ENCODE measurements at regions not wholly inside any gene's neighbourhood (a gene's known extent, or its start where the extent isn't known, plus 50 kb on each side); places are given as distances from the start of the nearest gene placed in this dataset.
A peak's percentile ranks its signal among the peaks of the same experiment; 100 is the strongest.

DNA sequence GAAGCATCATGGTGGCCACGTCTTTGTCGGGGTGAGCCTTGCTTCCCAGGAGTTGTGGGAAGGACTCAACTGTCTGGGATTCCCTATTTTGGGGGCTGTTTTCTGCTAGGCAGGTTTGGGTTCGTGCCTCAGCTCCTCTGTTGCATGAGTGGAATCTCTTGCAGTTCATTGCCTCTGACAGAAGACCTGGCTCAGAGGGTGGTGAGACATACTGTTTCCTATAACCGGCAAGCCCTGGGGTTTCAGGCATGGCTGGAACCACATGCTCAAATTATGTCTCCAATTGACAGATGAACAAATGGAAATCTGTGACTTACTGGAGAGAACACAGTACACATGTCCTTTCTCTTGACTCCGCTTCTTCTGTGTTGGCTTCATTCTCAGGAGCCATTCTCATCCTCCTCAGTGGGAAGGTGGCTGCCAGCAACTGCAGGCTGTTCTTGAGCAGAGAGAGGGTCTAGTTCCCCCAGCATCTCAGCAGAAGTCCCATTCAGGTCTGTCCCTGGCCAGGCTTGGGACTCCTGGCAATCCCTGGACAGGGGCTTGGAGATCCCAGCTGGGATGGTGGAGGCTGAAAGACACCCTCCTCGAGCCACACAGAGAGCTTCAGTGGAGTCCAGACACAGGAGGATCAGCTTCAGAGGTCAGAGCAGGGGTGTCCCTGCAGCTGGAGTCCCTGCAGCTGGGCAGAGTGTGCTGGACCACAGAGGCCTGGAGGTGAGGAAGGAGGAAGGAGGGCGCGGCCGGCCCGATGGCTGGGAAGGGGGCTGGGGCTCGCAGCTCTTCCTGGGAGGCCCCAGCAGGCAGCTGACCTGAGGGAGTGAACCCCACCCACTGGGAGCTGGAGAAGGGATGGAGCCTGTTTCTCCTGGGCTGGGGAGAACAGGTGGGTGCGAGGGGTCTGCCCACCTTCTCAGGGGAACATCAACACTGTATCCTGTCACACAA, 97.6 kb downstream of the LSM3 start:
- no peak for TF ChIP-seq POLR2A (IDR thresholded peaks at IDR 0.05; ENCODE audit: extremely low read depth, insufficient read length)
- TF ChIP-seq, protein P1, sequence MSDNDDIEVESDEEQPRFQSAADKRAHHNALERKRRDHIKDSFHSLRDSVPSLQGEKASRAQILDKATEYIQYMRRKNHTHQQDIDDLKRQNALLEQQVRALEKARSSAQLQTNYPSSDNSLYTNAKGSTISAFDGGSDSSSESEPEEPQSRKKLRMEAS (IDR thresholded peaks at IDR 0.05; ENCODE audit: low read depth, low read length): no peak
- TF ChIP-seq MYC (IDR thresholded peaks at IDR 0.05; ENCODE audit: low read depth, low read length): no peak
- TF ChIP-seq, protein P2, sequence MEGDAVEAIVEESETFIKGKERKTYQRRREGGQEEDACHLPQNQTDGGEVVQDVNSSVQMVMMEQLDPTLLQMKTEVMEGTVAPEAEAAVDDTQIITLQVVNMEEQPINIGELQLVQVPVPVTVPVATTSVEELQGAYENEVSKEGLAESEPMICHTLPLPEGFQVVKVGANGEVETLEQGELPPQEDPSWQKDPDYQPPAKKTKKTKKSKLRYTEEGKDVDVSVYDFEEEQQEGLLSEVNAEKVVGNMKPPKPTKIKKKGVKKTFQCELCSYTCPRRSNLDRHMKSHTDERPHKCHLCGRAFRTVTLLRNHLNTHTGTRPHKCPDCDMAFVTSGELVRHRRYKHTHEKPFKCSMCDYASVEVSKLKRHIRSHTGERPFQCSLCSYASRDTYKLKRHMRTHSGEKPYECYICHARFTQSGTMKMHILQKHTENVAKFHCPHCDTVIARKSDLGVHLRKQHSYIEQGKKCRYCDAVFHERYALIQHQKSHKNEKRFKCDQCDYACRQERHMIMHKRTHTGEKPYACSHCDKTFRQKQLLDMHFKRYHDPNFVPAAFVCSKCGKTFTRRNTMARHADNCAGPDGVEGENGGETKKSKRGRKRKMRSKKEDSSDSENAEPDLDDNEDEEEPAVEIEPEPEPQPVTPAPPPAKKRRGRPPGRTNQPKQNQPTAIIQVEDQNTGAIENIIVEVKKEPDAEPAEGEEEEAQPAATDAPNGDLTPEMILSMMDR (IDR thresholded peaks at IDR 0.05; ENCODE audit: low read depth, low read length): no peak
- no peak overlapping the region for H3K4me3 ChIP-seq (ENCODE audit: low read depth, low read length)

DNA sequence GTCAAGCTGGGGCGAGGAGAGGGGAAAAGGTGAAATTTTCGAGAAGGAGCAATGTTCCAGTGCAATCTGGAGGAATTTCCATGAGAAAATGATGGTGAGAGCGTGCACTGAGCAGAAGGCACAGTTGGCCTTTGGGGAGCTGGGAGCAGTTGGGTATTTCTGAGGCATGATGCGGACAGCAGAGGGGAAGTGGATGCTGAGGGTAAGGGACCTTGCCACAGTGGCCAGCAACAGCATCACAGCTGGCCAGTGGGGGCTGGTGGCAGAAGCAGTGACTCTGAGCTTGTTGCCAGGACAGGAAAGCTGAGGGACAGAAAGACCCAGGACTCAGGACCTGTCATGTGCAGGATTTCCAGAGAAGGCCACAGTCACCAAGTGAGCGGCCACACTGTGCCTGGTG, 98.9 kb downstream of the LSM3 start:
- H3K4me3 ChIP-seq (ENCODE audit: low read depth, low read length): no peak overlapping the region
- TF ChIP-seq POLR2A (IDR thresholded peaks at IDR 0.05; ENCODE audit: extremely low read depth, insufficient read length) (no peak), MYC (IDR thresholded peaks at IDR 0.05; ENCODE audit: low read depth, low read length) (no peak)
- TF ChIP-seq, protein P2 (IDR thresholded peaks at IDR 0.05; ENCODE audit: low read depth, low read length): no peak
- TF ChIP-seq, protein P1 (IDR thresholded peaks at IDR 0.05; ENCODE audit: low read depth, low read length): no peak
- peak; percentile 23 for DNase-seq (ENCODE audit: low read depth)

More for the DNA sequence above, 97.6 kb downstream of the LSM3 start:
- no peak for DNase-seq (ENCODE audit: low read depth)

DNA sequence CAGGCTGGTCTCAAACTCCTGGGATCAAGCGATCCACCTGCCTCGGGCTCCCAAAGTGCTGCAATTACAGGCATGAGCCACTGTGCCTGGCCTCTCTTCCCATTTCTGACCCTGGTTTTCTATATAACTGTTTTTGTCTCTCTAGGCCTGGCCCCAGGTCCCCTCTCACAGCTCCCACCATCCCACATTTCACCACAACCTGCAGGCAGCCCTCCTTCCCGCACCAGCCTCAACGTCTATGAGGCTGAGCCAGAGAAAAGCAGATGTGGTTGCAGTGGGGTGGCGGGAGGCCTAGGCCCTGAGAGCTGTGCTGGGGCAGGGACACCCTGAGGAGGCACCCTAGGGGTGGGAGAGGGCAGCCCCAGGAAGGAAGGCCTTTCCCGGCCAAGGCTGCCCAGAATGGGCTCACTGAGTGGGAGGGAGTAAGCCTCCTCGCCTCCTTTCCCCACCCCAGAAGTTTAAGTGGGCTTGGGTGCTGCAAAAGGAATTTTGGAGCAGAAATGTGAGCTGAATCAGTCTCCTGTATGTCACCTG, 99.7 kb downstream of the LSM3 start:
- TF ChIP-seq, protein P2 (IDR thresholded peaks at IDR 0.05; ENCODE audit: low read depth, low read length): no peak
- TF ChIP-seq, protein P1 (IDR thresholded peaks at IDR 0.05; ENCODE audit: low read depth, low read length): peak; percentile 47; the same call in 1 of the 2 replicates
- no peak for TF ChIP-seq POLR2A (IDR thresholded peaks at IDR 0.05; ENCODE audit: extremely low read depth, insufficient read length)
- TF ChIP-seq MYC (IDR thresholded peaks at IDR 0.05; ENCODE audit: low read depth, low read length): no peak
- H3K4me3 ChIP-seq (ENCODE audit: low read depth, low read length): no peak overlapping the region
- DNase-seq (ENCODE audit: low read depth): peak; percentile 92

DNA sequence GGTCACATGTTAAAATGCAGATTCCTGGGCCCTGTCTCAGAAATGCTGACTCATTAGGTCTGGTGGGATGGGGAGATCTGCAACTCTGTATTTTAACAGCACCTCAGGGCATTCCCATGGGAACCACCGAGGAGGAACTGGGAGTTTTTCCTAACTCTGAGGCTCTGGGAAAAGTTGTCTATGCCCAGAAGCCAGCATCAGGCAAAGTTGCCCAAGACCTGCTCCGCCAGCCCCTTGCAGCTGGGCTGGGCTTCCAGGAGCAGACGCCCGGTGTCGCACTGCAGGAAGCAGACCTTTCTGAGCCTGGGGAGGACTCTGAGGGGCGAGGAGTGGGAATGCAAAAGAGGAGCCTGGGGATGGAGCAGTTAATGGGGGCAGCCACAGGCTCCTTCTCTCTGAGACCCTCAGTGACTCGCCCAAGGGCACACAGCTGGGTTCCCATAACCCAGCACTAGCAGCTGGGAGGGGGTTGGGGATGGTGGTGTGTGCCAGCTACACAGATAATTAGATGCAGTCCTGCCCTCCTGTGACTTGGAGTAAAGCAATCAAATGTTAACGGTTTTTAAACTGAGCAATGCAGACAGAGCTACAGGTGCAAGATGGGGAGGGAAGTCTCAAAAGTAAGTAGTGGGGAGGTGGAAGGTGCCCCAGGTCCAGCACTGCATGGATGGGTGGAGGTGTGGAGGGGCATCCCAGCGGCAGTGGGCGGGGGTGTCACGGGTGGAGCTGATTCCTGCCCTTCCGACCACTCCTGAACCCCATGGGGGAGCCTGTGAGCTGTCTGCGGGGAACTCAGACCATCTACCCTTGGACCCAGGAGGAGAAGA, 100.4 kb downstream of the LSM3 start:
- TF ChIP-seq POLR2A (IDR thresholded peaks at IDR 0.05; ENCODE audit: extremely low read depth, insufficient read length): no peak
- TF ChIP-seq, protein P2 (IDR thresholded peaks at IDR 0.05; ENCODE audit: low read depth, low read length): peak; percentile 9
- TF ChIP-seq, protein P1 (IDR thresholded peaks at IDR 0.05; ENCODE audit: low read depth, low read length): no peak
- H3K4me3 ChIP-seq (ENCODE audit: low read depth, low read length): no peak overlapping the region
- peak; percentile 57 for DNase-seq (ENCODE audit: low read depth)

DNA sequence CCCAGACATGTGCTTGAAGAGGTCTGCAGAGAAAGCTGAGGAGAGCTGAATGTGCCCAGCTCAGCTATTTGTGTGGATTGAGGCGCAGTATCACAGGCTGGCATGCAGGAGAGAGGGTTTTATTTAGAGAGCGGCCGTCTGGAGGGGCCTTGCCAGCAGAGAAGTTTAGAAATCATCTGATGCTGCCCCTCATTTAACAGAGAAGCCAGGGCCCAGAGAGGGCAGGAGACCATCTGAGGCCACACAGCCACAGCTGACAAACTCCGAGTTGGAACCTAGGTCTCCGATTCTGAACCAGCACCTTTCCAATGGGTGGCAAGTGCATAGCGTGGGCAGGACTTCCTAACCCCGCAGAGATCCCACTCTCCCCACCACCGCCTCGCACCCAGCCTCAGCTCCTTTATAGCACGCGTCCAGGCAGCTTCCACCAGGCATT, 101.0 kb downstream of the LSM3 start:
- no peak for DNase-seq (ENCODE audit: low read depth)
- H3K4me3 ChIP-seq (ENCODE audit: low read depth, low read length): no peak overlapping the region
- TF ChIP-seq, protein P2 (IDR thresholded peaks at IDR 0.05; ENCODE audit: low read depth, low read length): no peak
- TF ChIP-seq, protein P1 (IDR thresholded peaks at IDR 0.05; ENCODE audit: low read depth, low read length): no peak
- TF ChIP-seq POLR2A (IDR thresholded peaks at IDR 0.05; ENCODE audit: extremely low read depth, insufficient read length) (no peak), MYC (IDR thresholded peaks at IDR 0.05; ENCODE audit: low read depth, low read length) (no peak)

Measured in NB4 (cell line).